ENCODE measurements at regions not wholly inside any gene's neighbourhood (a gene's known extent, or its start where the extent isn't known, plus 50 kb on each side); places are given as distances from the start of the nearest gene placed in this dataset.
"Not testable (repeated sequence)": the region's sequence is repeated elsewhere in the genome, so short reads cannot be mapped to it uniquely, and the experiment has no call there.

- H2AFZ ChIP-seq; H3K4me3 ChIP-seq; H3K4me1 ChIP-seq (ENCODE audit: insufficient read depth); H3K27me3 ChIP-seq; H3K9me2 ChIP-seq (replicated peaks; ENCODE audit: insufficient read depth); H3K4me2 ChIP-seq; H3K79me2 ChIP-seq; H3K9me3 ChIP-seq (ENCODE audit: low read depth); DNase-seq (ENCODE audit: low spot score); H3K36me3 ChIP-seq (replicated peaks; ENCODE audit: insufficient read depth, low read depth); H3K27ac ChIP-seq; H4K20me1 ChIP-seq (ENCODE audit: insufficient read depth, poor library complexity, severe bottlenecking): not testable (repeated sequence)
- 94% methylated on average over 1 of the region's 2 CpGs for WGBS (ENCODE audit: low lambda C conversion rate, missing lambda C conversion rate)
These were observed 88.1 kb downstream of the ATP6V0E2 start for GRCh38 chr7:149961878-149962277.

- WGBS (ENCODE audit: low lambda C conversion rate, missing lambda C conversion rate) = 85% methylated on average over 8 of the region's 8 CpGs
These were observed 89.0 kb downstream of the ATP6V0E2 start for GRCh38 chr7:149962685-149963319.

GRCh38 chr7:149963985-149964384 is 90.2 kb downstream of the ATP6V0E2 start:
- not testable (repeated sequence) for H2AFZ ChIP-seq; H3K79me2 ChIP-seq; H3K27me3 ChIP-seq; H4K20me1 ChIP-seq (ENCODE audit: insufficient read depth, poor library complexity, severe bottlenecking); H3K36me3 ChIP-seq (replicated peaks; ENCODE audit: insufficient read depth, low read depth); H3K4me2 ChIP-seq; H3K9me3 ChIP-seq (ENCODE audit: low read depth); DNase-seq (ENCODE audit: low spot score); H3K9me2 ChIP-seq (replicated peaks; ENCODE audit: insufficient read depth); H3K4me1 ChIP-seq (ENCODE audit: insufficient read depth); H3K27ac ChIP-seq; H3K4me3 ChIP-seq
- 67% methylated on average over 5 of the region's 5 CpGs for WGBS (ENCODE audit: low lambda C conversion rate, missing lambda C conversion rate)

More at GRCh38 chr7:149962685-149963319, 89.0 kb downstream of the ATP6V0E2 start:
- not testable (repeated sequence) for H3K4me2 ChIP-seq; DNase-seq (ENCODE audit: low spot score); H4K20me1 ChIP-seq (ENCODE audit: insufficient read depth, poor library complexity, severe bottlenecking); H3K27me3 ChIP-seq; H3K4me3 ChIP-seq; H3K9me3 ChIP-seq (ENCODE audit: low read depth); H3K9me2 ChIP-seq (replicated peaks; ENCODE audit: insufficient read depth); H2AFZ ChIP-seq; H3K27ac ChIP-seq; H3K79me2 ChIP-seq; H3K4me1 ChIP-seq (ENCODE audit: insufficient read depth); H3K36me3 ChIP-seq (replicated peaks; ENCODE audit: insufficient read depth, low read depth)

GRCh38 chr7:149966444-149966843 is 92.7 kb downstream of the ATP6V0E2 start:
- H2AFZ ChIP-seq; H3K79me2 ChIP-seq; H4K20me1 ChIP-seq (ENCODE audit: insufficient read depth, poor library complexity, severe bottlenecking); H3K27ac ChIP-seq; H3K27me3 ChIP-seq; H3K4me1 ChIP-seq (ENCODE audit: insufficient read depth); H3K9me3 ChIP-seq (ENCODE audit: low read depth); H3K9me2 ChIP-seq (replicated peaks; ENCODE audit: insufficient read depth); H3K4me2 ChIP-seq; H3K36me3 ChIP-seq (replicated peaks; ENCODE audit: insufficient read depth, low read depth); H3K4me3 ChIP-seq; DNase-seq (ENCODE audit: low spot score): not testable (repeated sequence)
- WGBS (ENCODE audit: low lambda C conversion rate, missing lambda C conversion rate) = 90% methylated on average over 2 of the region's 2 CpGs

GRCh38 chr7:149972977-149973376 is 99.2 kb downstream of the ATP6V0E2 start:
- H3K4me3 ChIP-seq; H3K4me1 ChIP-seq (ENCODE audit: insufficient read depth); H2AFZ ChIP-seq; H3K36me3 ChIP-seq (replicated peaks; ENCODE audit: insufficient read depth, low read depth); H3K4me2 ChIP-seq; H4K20me1 ChIP-seq (ENCODE audit: insufficient read depth, poor library complexity, severe bottlenecking); DNase-seq (ENCODE audit: low spot score); H3K79me2 ChIP-seq; H3K9me3 ChIP-seq (ENCODE audit: low read depth); H3K27ac ChIP-seq; H3K27me3 ChIP-seq; H3K9me2 ChIP-seq (replicated peaks; ENCODE audit: insufficient read depth): not testable (repeated sequence)
- 83% methylated on average over 10 of the region's 10 CpGs for WGBS (ENCODE audit: low lambda C conversion rate, missing lambda C conversion rate)

GRCh38 chr7:149973681-149974080 is 99.9 kb downstream of the ATP6V0E2 start:
- not testable (repeated sequence) for H3K4me2 ChIP-seq; H3K9me2 ChIP-seq (replicated peaks; ENCODE audit: insufficient read depth); H3K27ac ChIP-seq; H3K36me3 ChIP-seq (replicated peaks; ENCODE audit: insufficient read depth, low read depth); H2AFZ ChIP-seq; H3K4me3 ChIP-seq; H3K9me3 ChIP-seq (ENCODE audit: low read depth); H3K27me3 ChIP-seq; H3K79me2 ChIP-seq; H3K4me1 ChIP-seq (ENCODE audit: insufficient read depth); DNase-seq (ENCODE audit: low spot score); H4K20me1 ChIP-seq (ENCODE audit: insufficient read depth, poor library complexity, severe bottlenecking)
- WGBS (ENCODE audit: low lambda C conversion rate, missing lambda C conversion rate) = 74% methylated on average over 5 of the region's 11 CpGs

GRCh38 chr7:149975608-149976007 is 101.8 kb downstream of the ATP6V0E2 start:
- not testable (repeated sequence) for H3K4me3 ChIP-seq; H2AFZ ChIP-seq; H3K9me3 ChIP-seq (ENCODE audit: low read depth); H3K9me2 ChIP-seq (replicated peaks; ENCODE audit: insufficient read depth); H3K4me1 ChIP-seq (ENCODE audit: insufficient read depth); H4K20me1 ChIP-seq (ENCODE audit: insufficient read depth, poor library complexity, severe bottlenecking); H3K36me3 ChIP-seq (replicated peaks; ENCODE audit: insufficient read depth, low read depth); H3K27me3 ChIP-seq; H3K79me2 ChIP-seq; H3K4me2 ChIP-seq; H3K27ac ChIP-seq; DNase-seq (ENCODE audit: low spot score)
- 33% methylated on average over 4 of the region's 4 CpGs for WGBS (ENCODE audit: low lambda C conversion rate, missing lambda C conversion rate)

GRCh38 chr7:149978537-149978936 is 104.8 kb downstream of the ATP6V0E2 start:
- H3K36me3 ChIP-seq (replicated peaks; ENCODE audit: insufficient read depth, low read depth); H2AFZ ChIP-seq; H3K9me2 ChIP-seq (replicated peaks; ENCODE audit: insufficient read depth); H3K27ac ChIP-seq; H3K4me2 ChIP-seq; DNase-seq (ENCODE audit: low spot score); H3K27me3 ChIP-seq; H3K4me1 ChIP-seq (ENCODE audit: insufficient read depth); H3K9me3 ChIP-seq (ENCODE audit: low read depth); H3K4me3 ChIP-seq; H3K79me2 ChIP-seq; H4K20me1 ChIP-seq (ENCODE audit: insufficient read depth, poor library complexity, severe bottlenecking): not testable (repeated sequence)
- 75% methylated on average over 2 of the region's 3 CpGs for WGBS (ENCODE audit: low lambda C conversion rate, missing lambda C conversion rate)

GRCh38 chr7:149978944-149979343 is 105.2 kb downstream of the ATP6V0E2 start:
- not testable (repeated sequence) for H3K4me1 ChIP-seq (ENCODE audit: insufficient read depth); H3K4me2 ChIP-seq; H3K9me3 ChIP-seq (ENCODE audit: low read depth); H3K79me2 ChIP-seq; H3K36me3 ChIP-seq (replicated peaks; ENCODE audit: insufficient read depth, low read depth); DNase-seq (ENCODE audit: low spot score); H3K27ac ChIP-seq; H2AFZ ChIP-seq; H3K27me3 ChIP-seq; H3K9me2 ChIP-seq (replicated peaks; ENCODE audit: insufficient read depth); H3K4me3 ChIP-seq; H4K20me1 ChIP-seq (ENCODE audit: insufficient read depth, poor library complexity, severe bottlenecking)
- 72% methylated on average over 7 of the region's 10 CpGs for WGBS (ENCODE audit: low lambda C conversion rate, missing lambda C conversion rate)

All from hepatocyte (in vitro differentiated cells).